H1 (cell line): ENCODE measurements at regions not wholly inside any gene's neighbourhood (a gene's known extent, or its start where the extent isn't known, plus 50 kb on each side); places are given as distances from the start of the nearest gene placed in this dataset.

ENCODE experiments used
- HDAC6 ChIP-seq: IDR thresholded peaks from one replicate; pipeline ENCODE4 v1.7.1; 2012; ENCODE audit warnings: low read depth, mild to moderate bottlenecking, inconsistent platforms, low read length, moderate library complexity

DNA sequence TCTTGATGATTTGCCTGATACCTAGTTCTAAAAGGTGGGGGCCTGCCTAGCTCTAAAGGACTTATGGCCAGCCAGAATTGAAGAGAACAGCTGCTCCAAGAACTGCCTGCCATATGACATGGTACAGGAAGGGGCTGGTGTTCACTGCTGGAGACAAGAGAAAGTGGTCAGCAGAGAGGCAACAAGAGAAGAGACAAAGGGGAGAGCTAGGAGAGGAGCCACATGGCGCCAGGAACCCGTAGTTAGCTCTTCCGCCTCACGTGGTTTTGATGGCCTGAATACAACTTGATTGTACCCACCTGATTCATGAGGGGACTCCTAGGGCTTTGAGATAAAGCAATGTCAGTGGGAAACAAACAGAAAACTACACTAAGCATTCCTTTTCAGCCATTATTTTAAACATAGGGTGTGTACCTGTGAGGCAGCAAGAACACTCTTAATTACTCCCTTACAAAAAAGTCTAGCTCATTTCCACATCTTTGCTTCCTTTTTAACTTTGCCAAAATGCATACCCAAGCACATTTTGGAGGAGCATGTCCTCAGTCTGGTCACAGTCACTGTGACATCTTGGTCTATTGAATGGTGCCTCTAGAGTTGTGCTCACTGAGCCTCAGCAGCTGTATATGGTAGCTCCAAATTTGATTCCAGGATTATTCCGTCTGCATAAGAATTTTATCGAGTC is 71.6 kb downstream of the CCDC71L start (continued):
- TF ChIP-seq HDAC6 = no peak
